Tibial artery (tissue), 4 donors: ENCODE measurements at regions not wholly inside any gene's neighbourhood (a gene's known extent, or its start where the extent isn't known, plus 50 kb on each side); places are given as distances from the start of the nearest gene placed in this dataset.

Experiments used
- DNase-seq, 2 donors: peaks; one replicate each; pipeline ENCODE4 v3.0.0-alpha.2; 2019
- H3K27ac ChIP-seq, 2 donors: fragments of 200-600 bp; sonication (generic) in 1 of 2; 1 replicate in 1 of 2; 2 replicates in 1 of 2; pipeline ENCODE4 v1.5.1; 2018 to 2019; ENCODE audit warnings: mild to moderate bottlenecking in 1 of 2
- H3K27me3 ChIP-seq, 2 donors: fragments of 200-600 bp; sonication (generic) in 1 of 2; one replicate each; pipeline versions ENCODE4 v1.5.1 to v1.6.0; 2016 to 2019
- H3K36me3 ChIP-seq, 3 donors: fragments of 200-600 bp; sonication (generic) in 2 of 3; one replicate each; pipeline ENCODE4 v1.5.1; 2016 to 2019; ENCODE audit warnings: mild to moderate bottlenecking in 2 of 3
- H3K4me1 ChIP-seq, 4 donors: fragments of 200-600 bp; sonication (generic) in 2 of 4; 1 replicate in 3 of 4; 2 replicates in 1 of 4; pipeline ENCODE4 v1.5.1; 2016 to 2019
- H3K4me3 ChIP-seq, 2 donors: fragments of 200-600 bp; sonication (generic) in 1 of 2; 1 replicate in 1 of 2; 2 replicates in 1 of 2; pipeline ENCODE4 v1.5.1; 2018 to 2019; ENCODE audit warnings: mild to moderate bottlenecking in 2 of 2
- H3K9me3 ChIP-seq, 3 donors: fragments of 200-600 bp; sonication (generic) in 1 of 3; one replicate each; pipeline ENCODE4 v1.5.1; 2016 to 2019
- intact Hi-C: fragments of 100-400 bp; cut with DNase I; formaldehyde crosslinking; loops from one replicate; pipeline ENCODE4 v1.15.0; 2023; ENCODE audit warnings: low total_unique reads
- TF ChIP-seq, protein P1 (sequence below), 2 experiments: fragments of 200-600 bp in 1 of 2; fragments of 450-650 bp in 1 of 2; IDR thresholded peaks; one replicate each; pipeline ENCODE4 v1.5.1; 2017 to 2019; ENCODE audit warnings: antibody characterized with exemption in 2 of 2, mild to moderate bottlenecking in 1 of 2, moderate library complexity in 1 of 2

GRCh38 chr9:117926031-117926658 lies 221.9 kb downstream of the TLR4 start:
- Histone ChIP-seq H3K27me3 (no peaks in the 10 kb centered on the region), H3K4me3 (no peak overlapping the region), H3K9me3 (no peaks in the 10 kb centered on the region), H3K4me1 (no peaks in the 10 kb centered on the region), H3K36me3 (no peaks in the 10 kb centered on the region), H3K27ac (no peak overlapping the region)
- intact Hi-C loops: no loop called here
- DNase-seq: no peak
- TF ChIP-seq, protein P1, sequence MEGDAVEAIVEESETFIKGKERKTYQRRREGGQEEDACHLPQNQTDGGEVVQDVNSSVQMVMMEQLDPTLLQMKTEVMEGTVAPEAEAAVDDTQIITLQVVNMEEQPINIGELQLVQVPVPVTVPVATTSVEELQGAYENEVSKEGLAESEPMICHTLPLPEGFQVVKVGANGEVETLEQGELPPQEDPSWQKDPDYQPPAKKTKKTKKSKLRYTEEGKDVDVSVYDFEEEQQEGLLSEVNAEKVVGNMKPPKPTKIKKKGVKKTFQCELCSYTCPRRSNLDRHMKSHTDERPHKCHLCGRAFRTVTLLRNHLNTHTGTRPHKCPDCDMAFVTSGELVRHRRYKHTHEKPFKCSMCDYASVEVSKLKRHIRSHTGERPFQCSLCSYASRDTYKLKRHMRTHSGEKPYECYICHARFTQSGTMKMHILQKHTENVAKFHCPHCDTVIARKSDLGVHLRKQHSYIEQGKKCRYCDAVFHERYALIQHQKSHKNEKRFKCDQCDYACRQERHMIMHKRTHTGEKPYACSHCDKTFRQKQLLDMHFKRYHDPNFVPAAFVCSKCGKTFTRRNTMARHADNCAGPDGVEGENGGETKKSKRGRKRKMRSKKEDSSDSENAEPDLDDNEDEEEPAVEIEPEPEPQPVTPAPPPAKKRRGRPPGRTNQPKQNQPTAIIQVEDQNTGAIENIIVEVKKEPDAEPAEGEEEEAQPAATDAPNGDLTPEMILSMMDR (IDR thresholded peaks at IDR 0.05): no peak

DNA sequence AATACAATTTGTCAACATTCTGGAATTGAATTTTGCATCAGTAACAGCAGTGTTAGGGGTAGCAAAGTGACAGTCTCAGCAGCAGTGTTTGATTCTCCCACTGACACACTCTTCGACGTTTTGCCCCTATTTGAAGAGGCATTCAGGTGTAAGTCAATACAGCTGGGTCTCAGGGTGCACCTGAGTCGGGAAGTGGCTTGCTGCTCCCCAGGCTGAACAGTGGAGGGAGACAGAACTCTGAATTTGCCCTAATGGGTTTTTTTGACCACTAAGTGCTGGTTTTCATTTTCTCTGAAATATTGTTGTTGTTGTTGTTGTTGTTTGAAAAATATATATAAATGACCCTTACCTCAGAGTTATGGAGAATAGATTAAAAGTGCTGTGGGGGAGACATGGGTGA lies 223.2 kb downstream of the TLR4 start:
- TF ChIP-seq, protein P1 (IDR thresholded peaks at IDR 0.05): no peak
- H3K4me3 ChIP-seq: no peak overlapping the region
- H3K27ac ChIP-seq: no peak overlapping the region
- no peaks in the 10 kb centered on the region for H3K27me3 ChIP-seq
- H3K4me1 ChIP-seq: no peaks in the 10 kb centered on the region
- intact Hi-C loops: no loop called here
- no peak for DNase-seq
- no peaks in the 10 kb centered on the region for H3K9me3 ChIP-seq
- H3K36me3 ChIP-seq: no peaks in the 10 kb centered on the region

GRCh38 chr9:117929868-117930267 lies 225.7 kb downstream of the TLR4 start:
- Histone ChIP-seq H3K4me3 (no peak overlapping the region), H3K36me3 (no peaks in the 10 kb centered on the region), H3K4me1 (no peaks in the 10 kb centered on the region), H3K9me3 (no peaks in the 10 kb centered on the region), H3K27ac (no peak overlapping the region), H3K27me3 (no peaks in the 10 kb centered on the region)
- TF ChIP-seq, protein P1 (IDR thresholded peaks at IDR 0.05): no peak
- DNase-seq: no peak
- intact Hi-C loops: no loop called here

GRCh38 chr9:117932585-117932984 lies 228.4 kb downstream of the TLR4 start:
- intact Hi-C loops: no loop called here
- H3K9me3 ChIP-seq: no peaks in the 10 kb centered on the region

GRCh38 chr9:117936185-117937130 lies 232.3 kb downstream of the TLR4 start:
- intact Hi-C loops: no loop called here
- TF ChIP-seq, protein P1 (IDR thresholded peaks at IDR 0.05): no peak
- no peak overlapping the region for H3K27ac ChIP-seq
- no peak overlapping the region for H3K4me3 ChIP-seq
- H3K9me3 ChIP-seq: no peaks in the 10 kb centered on the region
- H3K4me1 ChIP-seq: no peaks in the 10 kb centered on the region
- H3K36me3 ChIP-seq: no peaks in the 10 kb centered on the region
- no peak for DNase-seq
- H3K27me3 ChIP-seq: no peaks in the 10 kb centered on the region

More at GRCh38 chr9:117932585-117932984, 228.4 kb downstream of the TLR4 start:
- no peaks in the 10 kb centered on the region for H3K36me3 ChIP-seq
- no peaks in the 10 kb centered on the region for H3K4me1 ChIP-seq
- DNase-seq: no peak
- H3K4me3 ChIP-seq: no peak overlapping the region
- H3K27ac ChIP-seq: no peak overlapping the region
- TF ChIP-seq, protein P1 (IDR thresholded peaks at IDR 0.05): no peak
- no peaks in the 10 kb centered on the region for H3K27me3 ChIP-seq
